ENCODE measurements at regions not wholly inside any gene's neighbourhood (a gene's known extent, or its start where the extent isn't known, plus 50 kb on each side); places are given as distances from the start of the nearest gene placed in this dataset.
"Not testable (repeated sequence)": the region's sequence is repeated elsewhere in the genome, so short reads cannot be mapped to it uniquely, and the experiment has no call there.

- TF ChIP-seq GATA2 (CRISPR knock-in tag; IDR thresholded peaks at IDR 0.05) (no peak), TAF1 (IDR thresholded peaks at IDR 0.05; ENCODE audit: borderline replicate concordance, low read depth, low read length) (no peak), RCOR1 (IDR thresholded peaks at IDR 0.05; ENCODE audit: low read length) (no peak), CHD2 (IDR thresholded peaks at IDR 0.05; ENCODE audit: low read length, partially characterized antibody) (no peak), YY1 (IDR thresholded peaks at IDR 0.05; ENCODE audit: low read depth) (no peak), MEF2A (IDR thresholded peaks at IDR 0.05; ENCODE audit: borderline replicate concordance, low read depth) (no peak), POLR2AphosphoS5 (IDR thresholded peaks at IDR 0.05; ENCODE audit: low read depth, low read length) (no peak), EP300 (IDR thresholded peaks at IDR 0.05; ENCODE audit: borderline replicate concordance in 1 of 2, low read depth in 1 of 2, low read length in 1 of 2) (no peak), NFIC (IDR thresholded peaks at IDR 0.05; ENCODE audit: borderline replicate concordance) (no peak)
These were observed 663.2 kb upstream of the ZNF385D start (continued) for GRCh38 chr3:22414239-22414638.

- H3K27ac ChIP-seq (ENCODE audit: low read depth in 2 of 2, low read length in 1 of 2); H3F3A ChIP-seq (replicated peaks; ENCODE audit: insufficient read depth); H3K4me3 ChIP-seq (ENCODE audit: low read depth in 2 of 2, low read length in 1 of 2); H3K36me3 ChIP-seq (replicated peaks in 1 of 2; ENCODE audit: control insufficient read depth in 1 of 2, insufficient read depth in 2 of 2, low read length in 1 of 2); POLR2A ChIA-PET; H3K9me2 ChIP-seq; CTCF ChIA-PET; H3K4me1 ChIP-seq (ENCODE audit: control insufficient read depth in 1 of 2, insufficient read depth in 2 of 2, low read depth in 1 of 2, low read length in 1 of 2); DNase-seq; H2AFZ ChIP-seq (ENCODE audit: low read depth); H3K79me2 ChIP-seq (ENCODE audit: insufficient read depth); H3K27me3 ChIP-seq (ENCODE audit: insufficient read depth); H3K9me3 ChIP-seq; H4K20me1 ChIP-seq (ENCODE audit: insufficient read depth); H3K4me2 ChIP-seq; H3K9ac ChIP-seq: not testable (repeated sequence)
- 45% methylated on average over 5 of the region's 19 CpGs for WGBS (ENCODE audit: low lambda C conversion rate)
These were observed 665.9 kb upstream of the ZNF385D start for GRCh38 chr3:22416838-22417446.

GRCh38 chr3:22419261-22419660, 668.3 kb upstream of the ZNF385D start:
- Histone ChIP-seq H3K9me3 (no peaks in the 10 kb centered on the region; the same call in 1 of the 2 replicates), H4K20me1 (ENCODE audit: insufficient read depth) (no peaks in the 10 kb centered on the region), H3K4me2 (no peak overlapping the region), H3F3A (replicated peaks; ENCODE audit: insufficient read depth) (no peaks in the 10 kb centered on the region), H3K4me1 (ENCODE audit: control insufficient read depth in 1 of 2, insufficient read depth in 2 of 2, low read depth in 1 of 2, low read length in 1 of 2) (no peaks in the 10 kb centered on the region), H3K79me2 (ENCODE audit: insufficient read depth) (no peaks in the 10 kb centered on the region), H3K9me2 (no peaks in the 10 kb centered on the region), H3K4me3 (ENCODE audit: low read depth in 2 of 2, low read length in 1 of 2) (no peak overlapping the region), H2AFZ (ENCODE audit: low read depth) (no peak overlapping the region), H3K9ac (no peak overlapping the region), H3K27me3 (ENCODE audit: insufficient read depth) (no peaks in the 10 kb centered on the region), H3K27ac (ENCODE audit: low read depth in 2 of 2, low read length in 1 of 2) (no peak overlapping the region), H3K36me3 (replicated peaks in 1 of 2; ENCODE audit: control insufficient read depth in 1 of 2, insufficient read depth in 2 of 2, low read length in 1 of 2) (no peaks in the 10 kb centered on the region)
- no peak for DNase-seq
- ChIA-PET CTCF (no interaction called here), POLR2A (no interaction called here)
- no peak for TF ChIP-seq TEAD4 (IDR thresholded peaks at IDR 0.05; ENCODE audit: borderline replicate concordance, insufficient read depth)

- Histone ChIP-seq H3K27me3 (ENCODE audit: insufficient read depth) (no peaks in the 10 kb centered on the region), H3K9me3 (no peaks in the 10 kb centered on the region), H3K4me3 (ENCODE audit: low read depth in 2 of 2, low read length in 1 of 2) (no peak overlapping the region), H3K9ac (no peak overlapping the region), H3K4me2 (no peak overlapping the region), H3K9me2 (no peaks in the 10 kb centered on the region), H3K79me2 (ENCODE audit: insufficient read depth) (no peaks in the 10 kb centered on the region), H3K27ac (ENCODE audit: low read depth in 2 of 2, low read length in 1 of 2) (no peak overlapping the region), H4K20me1 (ENCODE audit: insufficient read depth) (no peaks in the 10 kb centered on the region), H3K4me1 (ENCODE audit: control insufficient read depth in 1 of 2, insufficient read depth in 2 of 2, low read depth in 1 of 2, low read length in 1 of 2) (no peaks in the 10 kb centered on the region), H2AFZ (ENCODE audit: low read depth) (no peak overlapping the region), H3K36me3 (replicated peaks in 1 of 2; ENCODE audit: control insufficient read depth in 1 of 2, insufficient read depth in 2 of 2, low read length in 1 of 2) (no peaks in the 10 kb centered on the region), H3F3A (replicated peaks; ENCODE audit: insufficient read depth) (no peaks in the 10 kb centered on the region)
- 45% methylated on average over 4 of the region's 4 CpGs for WGBS (ENCODE audit: low lambda C conversion rate)
- no peak for DNase-seq
- TF ChIP-seq USF2 (IDR thresholded peaks at IDR 0.05; ENCODE audit: borderline replicate concordance, low read depth, low read length) = no peak
- TF ChIP-seq RFX5 (IDR thresholded peaks at IDR 0.05; ENCODE audit: low read length) = no peak
- TF ChIP-seq FOXM1 (IDR thresholded peaks at IDR 0.05; ENCODE audit: low read depth) = no peak
- no peak for TF ChIP-seq CTCF (IDR thresholded peaks at IDR 0.05)
- no peak for TF ChIP-seq POLR2AphosphoS5 (IDR thresholded peaks at IDR 0.05; ENCODE audit: low read depth, low read length)
- TF ChIP-seq JUND (IDR thresholded peaks at IDR 0.05) = no peak
- TF ChIP-seq FOSL2 (IDR thresholded peaks at IDR 0.05; ENCODE audit: borderline replicate concordance, low read depth) = no peak
- no peak for TF ChIP-seq SMC3 (IDR thresholded peaks at IDR 0.05; ENCODE audit: low read depth, low read length)
- TF ChIP-seq FOXJ3 (CRISPR knock-in tag; IDR thresholded peaks at IDR 0.05) = no peak
- no peak for TF ChIP-seq GATA2 (CRISPR knock-in tag; IDR thresholded peaks at IDR 0.05)
- TF ChIP-seq MEF2A (IDR thresholded peaks at IDR 0.05; ENCODE audit: borderline replicate concordance, low read depth) = no peak
- TF ChIP-seq NRF1 (IDR thresholded peaks at IDR 0.05; ENCODE audit: low read depth, low read length) = no peak
- TF ChIP-seq TCF12 (IDR thresholded peaks at IDR 0.05) = no peak
- TF ChIP-seq CHD2 (IDR thresholded peaks at IDR 0.05; ENCODE audit: low read length, partially characterized antibody) = no peak
- ChIA-PET POLR2A (no interaction called here), CTCF (interaction anchor here (1.1 kb wide), 1 partner anchor 467 kb away, joined by 3 read pairs; no protein-coding TSS in a partner anchor)
These were observed 670.6 kb upstream of the ZNF385D start for GRCh38 chr3:22421589-22421988.

All from SK-N-SH (cell line).